ENCODE measurements at regions not wholly inside any gene's neighbourhood (a gene's known extent, or its start where the extent isn't known, plus 50 kb on each side); places are given as distances from the start of the nearest gene placed in this dataset.

DNA sequence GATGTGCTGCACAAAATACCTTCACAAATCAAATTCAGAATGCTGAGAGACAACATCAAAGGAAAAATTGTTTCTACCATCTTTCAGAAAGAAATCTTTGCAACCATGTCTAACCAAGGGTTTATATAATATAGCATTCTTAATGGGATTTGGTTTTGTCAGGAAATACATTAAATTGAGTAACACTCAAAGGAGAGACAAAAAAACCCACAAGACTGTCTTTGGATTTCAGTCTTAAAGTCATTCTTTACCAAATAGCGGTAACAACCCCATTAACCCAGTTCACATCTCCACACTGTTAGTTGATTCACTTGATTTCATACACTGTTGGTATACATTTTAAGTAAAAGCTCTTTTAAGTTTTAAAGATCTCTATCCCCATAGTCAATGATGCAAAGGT lies 145.7 kb upstream of the EDNRA start:
- TF ChIP-seq EP300 (IDR thresholded peaks at IDR 0.05) (no peak), POLR2A (IDR thresholded peaks at IDR 0.05) (no peak)
